GM18498 (cell line): ENCODE measurements at regions not wholly inside any gene's neighbourhood (a gene's known extent, or its start where the extent isn't known, plus 50 kb on each side); places are given as distances from the start of the nearest gene placed in this dataset.
"Not testable (repeated sequence)": the region's sequence is repeated elsewhere in the genome, so short reads cannot be mapped to it uniquely, and the experiment has no call there.

Experiments used
- ATAC-seq: cut with Tn5 transposase; IDR thresholded peaks from one replicate; pipeline ENCODE4 v1.9.1; 2021; ENCODE audit warnings: mild to moderate bottlenecking, moderate library complexity; ENCODE audit not compliant: unreplicated experiment

GRCh38 chr3:5606884-5607472 lies 419.5 kb downstream of the EDEM1 start:
- ATAC-seq, result no peak

GRCh38 chr3:5607581-5607980 lies 420.1 kb downstream of the EDEM1 start:
- no peak for ATAC-seq

GRCh38 chr3:5608971-5609370 lies 421.5 kb downstream of the EDEM1 start:
- not testable (repeated sequence) for ATAC-seq

- no peak for ATAC-seq
Measured at GRCh38 chr3:5613599-5613998, 426.1 kb downstream of the EDEM1 start.

GRCh38 chr3:5616873-5617272 lies 429.4 kb downstream of the EDEM1 start:
- ATAC-seq, result no peak

GRCh38 chr3:5618170-5618569 lies 430.7 kb downstream of the EDEM1 start:
- ATAC-seq, result no peak

- ATAC-seq, result no peak
Measured at GRCh38 chr3:5630406-5630805, 442.9 kb downstream of the EDEM1 start.

- no peak for ATAC-seq
Measured at GRCh38 chr3:5633960-5634359, 446.5 kb downstream of the EDEM1 start.

- ATAC-seq, result no peak
Measured at GRCh38 chr3:5634411-5634810, 446.9 kb downstream of the EDEM1 start.

- no peak for ATAC-seq
Measured at GRCh38 chr3:5635746-5636145, 448.2 kb downstream of the EDEM1 start.

GRCh38 chr3:5638550-5638949 lies 451.0 kb downstream of the EDEM1 start:
- ATAC-seq, result no peak

GRCh38 chr3:5644773-5645670 lies 457.5 kb downstream of the EDEM1 start:
- no peak for ATAC-seq

- no peak for ATAC-seq
Measured at GRCh38 chr3:5645692-5646410, 458.3 kb downstream of the EDEM1 start.

- ATAC-seq, result no peak
Measured at GRCh38 chr3:5650303-5650702, 462.8 kb downstream of the EDEM1 start.

GRCh38 chr3:5651351-5651750 lies 463.8 kb downstream of the EDEM1 start:
- no peak for ATAC-seq

GRCh38 chr3:5653426-5654143 lies 466.1 kb downstream of the EDEM1 start:
- ATAC-seq, result no peak

GRCh38 chr3:5657106-5657505 lies 469.6 kb downstream of the EDEM1 start:
- ATAC-seq, result no peak

GRCh38 chr3:5663601-5664000 lies 476.1 kb downstream of the EDEM1 start:
- ATAC-seq, result no peak

GRCh38 chr3:5666455-5666854 lies 478.9 kb downstream of the EDEM1 start:
- no peak for ATAC-seq

- ATAC-seq, result no peak
Measured at GRCh38 chr3:5673521-5673920, 486.0 kb downstream of the EDEM1 start.

GRCh38 chr3:5675319-5675718 lies 487.8 kb downstream of the EDEM1 start:
- ATAC-seq, result no peak
